ENCODE measurements at regions not wholly inside any gene's neighbourhood (a gene's known extent, or its start where the extent isn't known, plus 50 kb on each side); places are given as distances from the start of the nearest gene placed in this dataset.

GRCh38 chr7:45975847-45976484 is 54.9 kb upstream of the IGFBP3 start:
- H4K20me1 ChIP-seq (ENCODE audit: low read depth) = no peaks in the 10 kb centered on the region
- H3K9me3 ChIP-seq (ENCODE audit: low read depth) = no peaks in the 10 kb centered on the region
- no peak overlapping the region for H2AFZ ChIP-seq (replicated peaks)
- TF ChIP-seq CTCF (IDR thresholded peaks at IDR 0.05) (no peak), EZH2phosphoT487 (IDR thresholded peaks at IDR 0.05) (no peak), EZH2 (IDR thresholded peaks at IDR 0.05) (no peak)
- no peak overlapping the region for H3K4me2 ChIP-seq
- DNase-seq (ENCODE audit: low spot score) = no peak
- H3K36me3 Mint-ChIP-seq = no peaks in the 10 kb centered on the region
- H3K4me1 Mint-ChIP-seq = peaks cover 34% of the 10 kb centered on the region
- H3F3A ChIP-seq (ENCODE audit: low read depth) = no peaks in the 10 kb centered on the region
- no peaks in the 10 kb centered on the region for H3K36me3 ChIP-seq
- no peaks in the 10 kb centered on the region for H3K79me2 ChIP-seq (ENCODE audit: low read depth)
- no peak overlapping the region for H3K9ac ChIP-seq
- no peak overlapping the region for H3K27ac Mint-ChIP-seq
- H3K27ac ChIP-seq = no peak overlapping the region
- no peak overlapping the region for H3K4me3 Mint-ChIP-seq
- H3K27me3 Mint-ChIP-seq (ENCODE audit: insufficient read depth, low read depth) = peaks cover 22% of the 10 kb centered on the region
- H3K4me3 ChIP-seq = no peak overlapping the region
- H3K4me1 ChIP-seq = no peaks in the 10 kb centered on the region
- H3K9me3 Mint-ChIP-seq = peaks cover 11% of the 10 kb centered on the region
- no peaks in the 10 kb centered on the region for H3K27me3 ChIP-seq

- Histone ChIP-seq H3K79me2 (ENCODE audit: low read depth) (no peaks in the 10 kb centered on the region), H3K4me2 (no peak overlapping the region), H3K27ac (no peak overlapping the region), H3K36me3 (no peaks in the 10 kb centered on the region), H3K4me1 (no peaks in the 10 kb centered on the region), H2AFZ (replicated peaks) (no peak overlapping the region), H3K9me3 (ENCODE audit: low read depth) (no peaks in the 10 kb centered on the region), H3K4me3 (no peak overlapping the region), H3F3A (ENCODE audit: low read depth) (no peaks in the 10 kb centered on the region), H3K27me3 (no peaks in the 10 kb centered on the region), H4K20me1 (ENCODE audit: low read depth) (no peaks in the 10 kb centered on the region), H3K9ac (no peak overlapping the region)
- TF ChIP-seq EZH2 (IDR thresholded peaks at IDR 0.05) (no peak), EZH2phosphoT487 (IDR thresholded peaks at IDR 0.05) (no peak), CTCF (IDR thresholded peaks at IDR 0.05) (no peak)
- H3K9me3 Mint-ChIP-seq = peaks cover 11% of the 10 kb centered on the region
- peaks cover 21% of the 10 kb centered on the region for H3K27me3 Mint-ChIP-seq (ENCODE audit: insufficient read depth, low read depth)
- H3K27ac Mint-ChIP-seq = no peak overlapping the region
- H3K4me3 Mint-ChIP-seq = no peak overlapping the region
- peaks cover 34% of the 10 kb centered on the region for H3K4me1 Mint-ChIP-seq
- no peak for DNase-seq (ENCODE audit: low spot score)
- H3K36me3 Mint-ChIP-seq = no peaks in the 10 kb centered on the region
Observed at GRCh38 chr7:45975367-45975766, 54.3 kb upstream of the IGFBP3 start.

GRCh38 chr7:45974540-45975360 is 53.7 kb upstream of the IGFBP3 start:
- no peak overlapping the region for H2AFZ ChIP-seq (replicated peaks)
- peak overlapping the region; percentile 21 for H3K27ac Mint-ChIP-seq
- H3K27me3 Mint-ChIP-seq (ENCODE audit: insufficient read depth, low read depth) = peaks cover 20% of the 10 kb centered on the region

More at GRCh38 chr7:45974540-45975360, 53.7 kb upstream of the IGFBP3 start:
- Histone ChIP-seq H3K9ac (no peak overlapping the region), H3K36me3 (no peaks in the 10 kb centered on the region), H3K4me2 (no peak overlapping the region), H3F3A (ENCODE audit: low read depth) (no peaks in the 10 kb centered on the region), H3K27ac (no peak overlapping the region), H3K79me2 (ENCODE audit: low read depth) (no peaks in the 10 kb centered on the region), H3K9me3 (ENCODE audit: low read depth) (no peaks in the 10 kb centered on the region), H3K4me1 (no peaks in the 10 kb centered on the region), H4K20me1 (ENCODE audit: low read depth) (no peaks in the 10 kb centered on the region), H3K27me3 (no peaks in the 10 kb centered on the region), H3K4me3 (no peak overlapping the region)
- Mint-ChIP-seq H3K4me3 (no peak overlapping the region), H3K9me3 (peaks cover 10% of the 10 kb centered on the region), H3K4me1 (peaks cover 33% of the 10 kb centered on the region), H3K36me3 (no peaks in the 10 kb centered on the region)
- TF ChIP-seq EZH2phosphoT487 (IDR thresholded peaks at IDR 0.05) = no peak
- no peak for TF ChIP-seq EZH2 (IDR thresholded peaks at IDR 0.05)
- TF ChIP-seq CTCF (IDR thresholded peaks at IDR 0.05) = no peak
- DNase-seq (ENCODE audit: low spot score) = no peak
